ENCODE measurements at regions not wholly inside any gene's neighbourhood (a gene's known extent, or its start where the extent isn't known, plus 50 kb on each side); places are given as distances from the start of the nearest gene placed in this dataset.

DNA sequence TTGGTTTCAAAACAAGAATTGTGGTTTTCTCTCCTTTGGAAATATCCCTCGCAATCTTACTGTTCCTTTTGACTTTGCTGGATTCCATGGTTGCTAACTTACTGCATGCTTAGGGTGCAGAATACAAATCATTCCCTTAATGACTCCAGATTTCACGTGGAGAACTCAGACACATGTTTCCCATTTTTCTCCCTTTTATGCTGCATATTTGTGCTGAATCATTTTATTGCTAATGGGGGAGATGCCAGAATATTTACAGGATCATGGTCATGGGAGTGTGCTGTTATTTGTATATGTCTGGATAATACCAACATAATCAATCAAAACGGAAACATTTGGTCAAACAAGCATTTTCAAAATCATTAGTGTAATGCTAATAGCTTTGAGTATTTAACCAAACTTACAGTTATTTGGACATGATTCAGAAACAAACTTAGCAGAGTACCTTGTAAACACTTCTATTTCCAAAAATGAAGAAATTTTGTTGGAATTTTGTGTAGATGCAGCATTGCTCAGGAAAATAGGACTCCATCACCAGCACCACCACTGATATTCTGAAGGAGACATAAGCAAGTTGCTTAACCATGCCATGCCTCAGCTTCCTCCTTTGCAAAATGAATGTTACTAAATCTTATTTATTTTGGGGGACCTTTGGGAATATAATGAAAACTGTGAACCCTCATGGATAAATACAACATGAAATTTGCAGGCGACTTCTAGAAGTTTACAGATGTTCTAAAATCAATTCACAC, 122.5 kb upstream of the RND3 start:
- no peak for DNase-seq

DNA sequence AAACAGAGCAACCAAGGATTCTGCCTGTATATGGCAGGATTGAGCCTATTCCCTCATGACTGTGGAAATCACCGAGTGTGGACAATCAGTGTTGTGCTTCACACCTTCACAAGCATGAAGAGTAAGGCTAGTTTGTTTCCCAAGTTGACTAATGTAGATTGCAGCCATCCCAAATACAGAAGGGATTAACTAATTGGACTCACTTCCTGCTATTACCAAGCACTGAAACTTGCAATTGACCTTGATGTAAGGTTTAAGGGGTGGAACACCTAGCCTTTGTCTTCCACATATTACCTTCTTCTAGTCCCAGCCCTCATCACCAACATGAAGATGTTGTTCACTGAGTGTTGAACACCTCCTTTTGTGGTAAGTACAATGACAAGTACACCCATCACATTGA, 120.9 kb upstream of the RND3 start:
- DNase-seq = no peak

DNA sequence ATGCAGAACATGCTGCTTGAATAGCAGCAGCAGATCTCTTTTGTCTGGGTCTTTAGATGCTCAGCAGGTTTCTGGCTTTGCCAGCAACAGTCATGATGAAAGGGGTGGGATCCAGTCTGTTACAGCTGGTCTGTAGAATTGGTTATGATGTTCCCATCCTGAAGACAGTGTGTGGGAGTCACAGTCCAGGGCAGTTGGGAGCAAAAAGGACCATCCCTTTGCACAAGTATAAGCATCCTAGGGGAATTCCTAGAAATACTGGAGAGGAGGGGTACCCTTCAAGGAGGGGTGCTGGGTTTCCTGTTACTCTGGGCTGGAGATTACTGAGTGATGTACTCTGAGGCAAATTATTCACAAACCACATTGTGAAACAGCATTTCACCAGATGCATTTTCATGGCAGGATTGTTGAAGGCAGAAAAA, 119.9 kb upstream of the RND3 start:
- DNase-seq = no peak

DNA sequence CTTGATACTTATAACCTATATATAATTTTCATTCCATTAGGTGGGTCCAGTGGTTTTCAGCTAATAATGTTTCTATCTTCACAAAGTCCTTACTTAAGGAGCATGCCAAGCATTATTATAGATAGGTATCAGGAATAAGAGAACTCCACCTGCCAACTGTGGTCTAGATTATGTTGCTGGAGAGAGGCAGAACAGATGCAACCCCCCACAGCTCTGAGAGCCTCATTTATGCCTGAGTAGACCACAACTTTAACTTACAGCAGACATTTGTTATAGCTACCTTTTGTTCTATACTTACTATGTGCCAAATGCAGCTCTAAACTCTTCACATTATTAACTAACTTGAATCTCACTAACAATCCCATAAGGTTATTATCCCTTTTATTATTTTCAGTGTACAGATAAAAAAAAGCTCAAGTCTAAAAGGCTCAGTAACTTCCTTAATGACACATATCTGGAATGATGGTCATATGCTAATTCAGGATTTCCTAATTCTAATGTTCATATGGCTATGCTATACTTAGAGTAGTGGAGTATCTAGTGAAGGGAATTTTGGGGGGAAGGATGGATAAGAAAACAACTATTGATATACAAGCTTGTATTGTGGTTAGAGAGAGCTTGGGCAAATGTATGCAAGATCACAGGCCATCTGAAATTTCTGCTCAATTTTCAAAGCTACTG, 119.1 kb upstream of the RND3 start:
- DNase-seq = no peak

DNA sequence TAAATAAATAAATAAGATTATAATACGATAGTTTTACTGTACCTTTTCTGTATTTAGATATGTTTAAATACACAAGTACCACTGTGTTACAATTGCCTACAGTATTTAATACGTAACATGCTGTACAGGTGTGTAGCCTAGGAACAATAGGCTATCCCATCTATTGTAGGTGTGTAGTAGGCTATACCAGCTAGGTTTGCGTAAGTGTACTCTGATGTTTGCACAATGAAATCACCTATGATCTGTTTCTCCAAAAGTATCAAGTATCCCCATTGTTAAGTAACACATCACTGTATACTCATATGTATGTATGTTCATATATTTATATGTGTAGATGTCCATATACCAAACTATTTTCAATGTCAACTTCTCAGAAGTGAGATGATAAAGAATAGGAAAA, 118.2 kb upstream of the RND3 start:
- no peak for DNase-seq

DNA sequence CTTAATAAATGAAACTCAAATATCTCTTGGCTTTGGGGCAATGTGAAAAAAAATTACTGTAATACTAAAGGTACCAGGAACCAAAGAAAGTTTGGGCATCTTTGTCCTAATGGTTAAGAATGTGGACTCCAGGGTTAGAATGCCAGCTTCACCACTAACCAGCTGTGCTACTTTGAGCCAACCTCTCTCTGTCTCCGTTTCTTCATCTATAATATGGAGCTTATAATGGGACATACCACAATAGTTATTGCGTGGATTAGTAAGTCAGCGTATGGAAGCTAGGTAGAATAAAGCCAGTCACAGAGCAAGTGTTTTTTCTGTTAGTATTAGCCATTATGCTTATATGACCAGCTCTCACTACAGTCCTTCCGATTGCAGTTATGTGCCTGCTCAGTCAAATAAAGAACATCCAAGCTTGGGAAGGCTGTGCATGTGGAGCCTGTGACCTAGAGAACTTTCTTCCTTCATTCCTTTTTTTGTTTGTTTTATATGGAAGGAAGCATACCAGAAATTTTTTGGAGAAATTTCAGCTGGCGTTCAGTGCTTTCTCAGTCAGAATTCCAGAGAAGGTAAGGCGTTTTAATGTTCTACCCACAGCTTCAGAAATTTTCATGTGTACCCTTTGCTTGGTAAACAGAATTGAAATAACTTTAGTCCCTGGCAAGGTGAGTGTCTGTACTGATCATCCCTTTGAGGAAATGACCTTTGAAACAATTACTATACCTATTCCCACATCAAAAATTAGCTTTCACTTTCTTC, 114.0 kb upstream of the RND3 start:
- DNase-seq = no peak

DNA sequence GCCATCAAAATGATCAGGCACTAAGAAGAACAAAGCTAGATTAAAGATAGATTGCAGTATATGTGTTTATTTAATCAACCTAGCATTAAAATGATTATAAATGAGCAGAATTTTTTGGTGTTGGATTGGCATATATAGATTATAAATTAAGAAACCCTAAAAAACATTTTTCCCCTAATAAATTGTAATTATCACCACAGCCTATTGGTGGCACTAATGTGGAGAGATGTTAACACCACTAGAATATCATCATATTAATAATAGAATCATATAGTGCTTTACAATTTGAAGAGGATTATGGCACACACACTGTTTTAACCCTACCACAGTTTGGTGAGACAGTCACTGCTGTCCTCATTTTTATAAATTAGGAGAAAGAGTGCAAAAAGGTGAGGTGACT, 112.4 kb upstream of the RND3 start:
- no peak for DNase-seq

DNA sequence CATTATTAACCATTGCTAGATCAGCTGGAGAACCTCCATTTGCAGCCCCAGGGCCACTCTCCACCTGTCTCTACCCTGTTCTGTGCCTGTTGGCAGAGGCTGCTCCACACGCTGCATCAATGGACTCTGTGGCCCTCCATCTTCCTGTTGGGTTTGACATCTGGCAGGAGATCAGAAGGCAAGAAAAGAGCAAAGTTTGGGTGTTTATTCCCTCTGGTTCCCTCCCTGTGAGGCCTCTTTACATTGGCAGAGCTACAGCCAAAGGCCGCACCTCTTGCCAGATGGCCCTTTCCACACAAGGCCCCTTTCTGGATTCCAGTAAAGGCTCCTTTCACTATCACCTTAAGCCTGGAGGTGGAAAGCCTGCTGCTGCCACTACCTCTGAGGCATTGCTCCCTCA, 110.9 kb upstream of the RND3 start:
- DNase-seq = no peak

DNA sequence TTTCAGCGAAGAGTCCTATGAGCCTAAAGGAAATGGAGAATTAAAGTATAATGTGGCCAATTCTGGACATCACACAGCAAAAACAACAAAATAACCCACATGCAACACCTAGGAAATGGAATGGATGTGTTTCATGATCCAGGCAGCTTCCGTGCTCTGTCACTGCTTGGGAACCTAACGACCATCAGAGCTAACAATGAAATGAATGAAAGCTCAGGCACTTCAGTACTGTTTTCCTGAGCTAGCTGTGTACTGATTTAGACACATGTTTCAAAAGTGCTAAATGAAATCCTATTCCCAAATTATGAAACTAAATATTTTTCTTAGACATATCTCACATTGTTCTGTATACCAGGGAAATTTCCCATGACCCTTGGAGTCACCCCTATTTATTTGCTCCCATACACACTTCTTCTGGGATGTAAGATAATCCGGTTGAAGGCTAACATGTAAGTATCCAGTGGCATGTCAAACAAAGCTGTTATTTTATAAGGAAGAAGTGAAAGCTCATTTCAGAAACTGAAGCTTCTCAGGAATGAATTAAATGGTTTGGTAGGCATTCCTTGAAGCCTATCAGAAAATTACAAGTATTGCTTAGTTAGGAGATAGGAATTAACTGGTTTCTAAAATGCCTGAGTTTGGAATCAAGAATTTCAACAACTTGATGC, 108.5 kb upstream of the RND3 start:
- DNase-seq = no peak

DNA sequence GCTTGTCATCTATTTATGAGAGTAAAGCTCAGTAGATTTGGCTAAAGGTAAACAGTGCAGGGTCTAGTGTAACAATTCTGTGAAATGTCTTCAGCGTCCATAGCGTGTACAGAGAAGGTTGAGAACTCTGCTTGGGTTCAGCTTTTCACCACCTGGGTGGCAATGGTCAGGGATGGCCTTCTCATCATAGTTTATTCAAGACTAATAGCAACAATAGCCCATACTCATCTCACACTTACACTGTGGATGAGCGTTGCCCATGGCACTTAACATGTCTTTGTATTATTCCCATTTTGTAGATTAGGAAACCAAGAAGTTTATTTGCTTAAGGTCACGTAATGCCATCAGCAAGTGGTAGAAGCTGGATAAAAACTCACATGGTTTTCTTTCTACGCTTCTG, 106.8 kb upstream of the RND3 start:
- DNase-seq = no peak

DNA sequence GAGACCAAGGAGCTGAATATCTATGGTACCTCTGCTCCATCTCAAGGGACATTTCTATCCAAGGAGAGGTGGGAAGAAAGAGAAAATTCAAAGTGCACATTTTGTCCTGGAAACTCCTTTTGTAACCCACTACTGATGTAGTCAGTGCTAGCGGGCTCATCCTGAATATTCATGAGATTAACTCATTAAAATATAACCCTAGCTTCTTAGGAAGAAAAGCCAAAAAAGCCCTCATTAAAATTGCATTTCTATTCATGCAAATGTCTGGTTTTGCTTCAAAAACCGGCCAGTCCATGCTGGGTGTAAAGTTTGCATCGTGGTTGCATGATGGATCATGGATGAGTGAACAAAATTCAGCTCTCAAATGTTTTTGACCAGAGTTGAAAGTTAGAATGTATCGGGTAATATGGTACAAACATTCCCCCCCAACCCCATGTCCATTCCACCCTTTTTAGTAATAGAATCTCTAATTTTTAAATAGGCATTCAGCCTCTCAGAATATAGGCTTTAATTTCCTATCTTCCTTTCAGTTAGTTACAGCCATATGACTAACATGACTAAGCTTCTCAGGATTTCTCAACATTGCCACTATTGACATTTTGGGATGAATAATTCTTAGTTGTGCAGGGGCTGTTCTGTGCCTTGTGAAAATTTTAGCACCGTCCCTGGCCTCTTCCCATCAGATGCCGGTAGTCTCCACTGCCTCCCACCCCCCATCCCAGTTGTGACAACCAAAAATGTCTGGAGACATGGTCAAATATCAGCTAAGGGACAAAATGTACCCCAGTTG, 104.2 kb upstream of the RND3 start:
- DNase-seq = no peak

DNA sequence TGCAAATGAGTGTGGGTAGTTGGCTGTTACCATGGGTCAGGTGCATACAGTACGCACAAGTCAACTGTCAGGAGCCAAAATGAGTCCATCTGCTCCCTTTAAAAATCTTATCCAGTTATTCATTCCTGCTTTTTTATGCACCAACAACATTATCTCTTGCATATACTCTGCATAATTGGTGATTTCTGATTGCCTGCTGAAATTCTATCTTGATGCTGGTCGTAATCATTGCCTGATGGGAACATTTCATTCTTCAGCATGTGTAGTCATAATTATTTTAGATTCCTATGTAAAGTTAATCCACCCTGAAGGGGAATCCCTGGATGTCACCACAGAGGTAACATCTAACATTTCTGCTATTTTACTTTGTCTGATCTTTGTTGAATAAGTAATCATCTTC, 102.2 kb upstream of the RND3 start:
- DNase-seq = no peak

DNA sequence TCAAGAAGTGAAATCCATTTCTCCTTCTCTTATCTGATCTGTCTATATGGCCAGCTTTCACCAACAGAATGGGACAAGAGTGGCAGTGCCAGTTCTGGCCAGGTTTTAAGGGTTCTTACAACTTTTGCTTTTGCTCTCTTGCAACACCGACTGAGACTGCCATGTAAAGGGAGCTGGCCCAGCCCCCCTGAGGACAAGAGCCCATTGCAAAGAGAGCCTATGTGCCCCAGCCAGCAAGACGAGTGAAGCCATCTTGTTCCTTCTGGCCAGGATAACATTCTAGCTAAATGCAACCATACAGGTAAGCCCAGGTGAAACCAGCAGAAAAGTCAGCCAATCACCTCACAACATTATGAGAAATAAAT, 101.0 kb upstream of the RND3 start:
- DNase-seq = no peak

DNA sequence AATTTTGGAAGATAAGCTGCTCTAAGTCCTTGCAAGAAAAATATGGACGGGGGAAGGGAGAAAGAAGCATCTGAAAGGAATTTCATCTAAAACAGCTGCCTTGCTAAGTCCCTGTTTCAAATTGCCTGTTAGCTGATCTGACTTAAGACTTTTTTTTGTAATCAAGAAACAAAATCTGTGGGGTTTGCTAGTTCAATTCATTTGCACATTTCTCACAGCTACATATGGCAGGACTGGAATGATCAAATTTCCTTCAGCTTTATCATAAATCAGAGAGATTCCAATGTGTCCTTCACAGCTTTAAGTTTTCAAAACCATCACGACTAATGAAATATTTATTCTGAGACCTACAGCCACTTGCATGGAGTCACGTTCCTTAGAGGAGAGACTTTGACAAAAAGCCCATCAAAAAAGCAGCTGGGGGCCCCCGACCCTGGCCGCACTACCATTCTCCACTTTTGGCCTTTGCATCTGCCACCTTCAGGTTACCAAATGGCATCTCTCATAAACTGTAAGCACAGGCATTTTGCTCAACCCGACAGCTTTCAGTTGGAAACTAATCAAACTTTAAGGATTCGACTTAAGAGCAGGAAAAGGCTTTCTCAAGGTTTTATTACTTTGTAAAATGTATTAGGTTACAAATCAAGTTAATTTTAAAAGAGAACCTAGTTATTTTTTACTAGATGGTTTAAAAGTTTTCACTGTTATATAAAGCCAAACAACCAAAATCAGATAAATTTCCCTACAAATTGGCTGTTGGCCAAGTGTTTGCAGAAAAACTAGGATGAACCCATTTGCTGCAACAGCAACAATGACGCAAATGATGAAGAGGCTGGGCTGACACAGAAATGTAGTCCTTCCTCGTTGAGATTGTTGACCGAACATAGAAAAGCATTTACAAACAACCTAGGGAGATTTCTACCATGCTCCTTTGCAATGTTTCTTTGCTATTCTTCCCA, 100.4 kb upstream of the RND3 start:
- no peak for DNase-seq

DNA sequence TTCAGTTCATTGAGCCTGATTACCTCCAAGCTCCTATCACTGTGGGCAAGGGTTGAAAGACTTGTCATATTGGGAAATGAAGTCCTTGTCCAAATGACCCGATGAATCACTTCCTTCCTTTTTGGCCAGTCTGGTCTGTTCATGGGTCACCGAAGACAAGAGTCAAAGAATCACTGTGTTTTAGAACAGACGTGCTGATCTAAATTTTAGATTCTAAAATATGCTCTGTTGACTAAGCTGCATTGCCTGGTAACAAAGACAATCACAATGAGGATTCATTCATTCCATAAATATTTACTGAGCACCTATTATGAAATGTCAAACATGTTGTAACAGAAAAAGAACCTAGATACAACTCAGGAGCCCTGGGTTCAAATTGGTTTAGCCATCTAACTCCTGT, 99.4 kb upstream of the RND3 start:
- no peak for DNase-seq

DNA sequence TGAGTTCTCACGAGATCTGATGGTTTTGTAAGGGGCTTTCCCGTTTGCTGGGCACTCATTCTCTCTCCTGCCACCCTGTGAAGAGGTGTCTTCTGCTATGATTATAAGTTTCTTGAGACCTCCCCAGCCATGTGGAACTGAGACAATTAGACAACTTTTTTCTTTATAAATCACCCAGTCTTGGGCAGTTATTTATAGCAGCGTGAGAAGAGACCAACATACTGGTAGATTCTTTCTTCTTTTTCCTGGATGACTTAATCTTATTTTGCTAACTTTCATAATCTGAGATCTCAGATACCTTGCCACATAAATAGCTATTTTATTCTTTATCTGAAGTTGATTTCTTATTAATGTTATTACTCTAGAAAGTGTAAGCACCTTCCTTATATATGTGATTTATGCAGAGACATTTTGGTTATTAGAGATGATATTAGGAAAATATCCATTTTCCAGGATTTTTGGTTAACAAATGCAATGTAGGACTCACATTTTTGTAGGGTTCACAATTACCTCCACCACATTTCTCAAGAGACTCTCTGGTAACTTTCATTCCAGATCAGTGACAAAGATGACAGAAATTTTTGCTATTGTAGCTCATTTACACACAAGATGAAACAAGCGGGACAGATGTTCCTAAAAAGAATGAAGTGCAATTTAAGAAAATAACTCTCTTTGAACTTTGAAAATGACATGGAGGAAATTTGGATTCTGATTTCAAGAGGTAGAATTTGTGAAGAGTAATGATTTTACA, 97.9 kb upstream of the RND3 start:
- no peak for DNase-seq

DNA sequence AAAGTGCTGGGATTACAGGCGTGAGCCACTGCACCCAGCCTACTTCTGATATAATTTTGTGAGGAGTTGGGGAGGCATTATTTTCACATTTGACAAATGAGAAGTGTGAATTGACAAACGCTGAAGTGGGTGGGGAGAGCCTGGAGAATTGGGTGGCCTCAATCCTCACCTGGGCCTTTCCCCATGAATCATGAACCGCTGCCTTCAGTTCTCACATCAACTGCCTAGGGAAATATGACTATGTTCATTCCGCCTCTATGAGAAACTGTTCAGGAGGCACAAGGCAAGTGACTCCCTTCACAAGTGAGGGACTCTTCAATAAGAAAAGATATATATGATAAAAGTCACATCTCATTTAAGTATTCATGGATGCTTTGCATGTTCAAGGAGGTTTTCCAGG, 96.6 kb upstream of the RND3 start:
- no peak for DNase-seq

DNA sequence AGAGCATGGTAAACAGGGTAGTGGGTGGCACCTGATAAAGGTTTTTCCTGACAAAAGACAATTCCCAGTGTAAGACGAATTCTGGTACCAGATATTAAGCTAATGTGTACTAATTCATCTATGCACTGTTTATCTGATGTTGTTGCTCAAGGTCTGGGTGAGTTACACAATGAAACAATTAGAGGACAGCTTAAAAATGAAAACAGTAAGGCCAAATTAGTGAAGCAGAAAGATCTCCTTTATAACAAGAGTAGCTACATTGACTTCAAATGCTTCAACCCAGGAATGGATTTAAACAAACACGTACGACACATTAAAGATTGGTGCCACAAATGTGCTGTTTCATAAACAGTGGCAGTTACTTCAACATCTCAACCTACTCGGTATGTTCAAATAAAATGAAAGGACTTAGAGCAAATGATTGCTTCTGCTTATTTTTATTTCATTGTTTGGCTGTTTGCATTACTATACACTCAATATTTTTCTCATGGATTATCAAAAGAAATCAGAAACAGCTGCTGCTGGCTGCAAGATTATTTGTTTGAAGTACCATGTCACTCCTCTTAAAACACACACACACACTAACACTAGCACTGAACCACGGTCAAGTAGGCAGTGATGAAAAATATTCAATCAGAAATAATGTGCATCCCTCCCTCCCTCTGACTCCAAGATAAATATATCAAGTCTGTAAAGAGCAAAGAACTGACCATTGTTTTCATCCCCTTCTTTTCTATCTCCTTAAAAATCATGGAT, 94.4 kb upstream of the RND3 start:
- no peak for DNase-seq

DNA sequence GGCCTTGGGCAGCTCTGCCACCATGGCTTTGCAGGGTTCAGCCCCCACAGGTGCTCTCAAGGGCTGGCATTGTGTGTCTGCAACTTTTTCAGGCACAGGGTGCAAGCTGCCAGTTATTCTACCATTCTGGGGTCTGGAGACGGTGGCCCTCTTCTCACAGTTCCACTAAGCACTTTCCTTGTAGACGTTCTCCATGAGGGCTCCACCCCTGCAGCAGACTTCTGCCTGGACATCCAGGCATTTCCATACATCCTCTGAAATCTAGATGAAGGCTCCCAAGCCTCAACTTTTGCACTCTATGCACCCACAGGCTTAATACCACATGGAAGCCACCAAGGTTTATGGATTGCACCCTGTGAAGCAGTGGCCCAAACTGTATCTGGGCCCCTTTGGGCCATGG, 91.0 kb upstream of the RND3 start:
- no peak for DNase-seq

DNA sequence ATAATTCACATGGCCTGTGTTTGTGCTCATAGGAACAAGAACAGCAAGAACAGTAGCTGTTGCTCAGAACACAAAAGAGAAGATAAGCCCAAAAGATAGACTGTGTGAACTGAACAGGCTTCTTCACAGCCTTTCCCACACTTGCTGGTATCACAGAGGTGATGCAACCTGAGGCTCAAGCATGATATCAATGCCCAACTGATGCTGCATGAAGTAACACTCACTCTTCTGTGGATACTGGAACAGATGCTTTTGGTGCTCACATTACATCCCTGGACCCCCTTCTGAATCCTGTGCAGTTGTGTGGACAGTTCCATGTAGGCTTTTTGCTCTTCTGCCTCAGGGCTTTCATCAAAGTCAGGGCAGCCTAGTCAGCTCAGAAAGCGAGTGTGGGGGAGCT, 88.4 kb upstream of the RND3 start:
- DNase-seq = no peak

All from activated gamma-delta T cell (primary cell).